Pancreas (tissue), 10 donors: ENCODE measurements at regions not wholly inside any gene's neighbourhood (a gene's known extent, or its start where the extent isn't known, plus 50 kb on each side); places are given as distances from the start of the nearest gene placed in this dataset.

Experiments used
- ATAC-seq, 4 donors: fragments of 200-7000 bp; cut with Tn5 transposase; one replicate each; pipeline versions ENCODE4 v1.8.0 to v1.9.1; 2020; ENCODE audit warnings: mild to moderate bottlenecking in 4 of 4, moderate library complexity in 4 of 4
- DNase-seq, 6 donors: peaks; one replicate each; pipeline ENCODE4 v3.0.0-alpha.2; 2020
- FAIRE-seq: peaks from 2 replicates; lab custom pipeline; 2012; peaks lifted over from hg19 to GRCh38; lab: Jason Lieb, UNC
- H3K27ac ChIP-seq, 4 donors: fragments of 200-600 bp; sonication (generic); 1 replicate in 3 of 4; 2 replicates in 1 of 4; pipeline versions ENCODE4 v1.5.0 to v1.8.0; 2020
- H3K27me3 ChIP-seq, 4 donors: fragments of 200-600 bp; one replicate each; pipeline ENCODE4 v1.8.0; 2021
- H3K36me3 ChIP-seq, 3 donors: fragments of 200-600 bp; sonication (generic) in 1 of 3; one replicate each; pipeline versions ENCODE4 v1.5.0 to v1.8.0; 2020 to 2021
- H3K4me1 ChIP-seq, 3 donors: fragments of 200-600 bp; one replicate each; pipeline ENCODE4 v1.8.0; 2021
- H3K4me3 ChIP-seq, 4 donors: fragments of 200-600 bp; sonication (generic) in 2 of 4; one replicate each; pipeline versions ENCODE4 v1.5.0 to v1.8.0; 2020 to 2021
- H3K9me3 ChIP-seq, 4 donors: fragments of 200-600 bp; one replicate each; pipeline ENCODE4 v1.8.0; 2021
- WGBS, 2 donors: extraction: QIAGEN DNeasy Blood & Tissue Kit; methylation state at CpG; one replicate each; pipeline ENCODE4 v1.1.7; 2013; 5-methylcytosine and 5-hydroxymethylcytosine counted together
- intact Hi-C, 3 donors: fragments of 100-400 bp; cut with DNase I; formaldehyde crosslinking; loops; one replicate each; pipeline versions ENCODE4 v1.11.1 to v1.14.2; 2022
- TF ChIP-seq, protein P1 (sequence below), 4 donors: fragments of 200-600 bp; sonication (generic) in 3 of 4; IDR thresholded peaks; one replicate each; pipeline versions ENCODE4 v1.5.0 to v1.8.0; 2021; ENCODE audit warnings: antibody characterized with exemption in 4 of 4
- donor health status: healthy with polysubstance abuse.
- donor health status: DM: no; HTN: no; CAD: no; lungs with moderate emphysema.
- donor health status: DM: no; HTN: no; CAD: no.
- donor health status: control.
- donor health status: control.
- donor health status: Bipolar disorder and iron deficiency.
- donor health status: DM: yes; HTN: yes; CAD: no.
- donor health status: DM: no; HTN: no; CAD: no.
- donor health status: DM: no; HTN: no; CAD: no.
- donor health status: DM: yes; HTN: yes; CAD: no.

DNA sequence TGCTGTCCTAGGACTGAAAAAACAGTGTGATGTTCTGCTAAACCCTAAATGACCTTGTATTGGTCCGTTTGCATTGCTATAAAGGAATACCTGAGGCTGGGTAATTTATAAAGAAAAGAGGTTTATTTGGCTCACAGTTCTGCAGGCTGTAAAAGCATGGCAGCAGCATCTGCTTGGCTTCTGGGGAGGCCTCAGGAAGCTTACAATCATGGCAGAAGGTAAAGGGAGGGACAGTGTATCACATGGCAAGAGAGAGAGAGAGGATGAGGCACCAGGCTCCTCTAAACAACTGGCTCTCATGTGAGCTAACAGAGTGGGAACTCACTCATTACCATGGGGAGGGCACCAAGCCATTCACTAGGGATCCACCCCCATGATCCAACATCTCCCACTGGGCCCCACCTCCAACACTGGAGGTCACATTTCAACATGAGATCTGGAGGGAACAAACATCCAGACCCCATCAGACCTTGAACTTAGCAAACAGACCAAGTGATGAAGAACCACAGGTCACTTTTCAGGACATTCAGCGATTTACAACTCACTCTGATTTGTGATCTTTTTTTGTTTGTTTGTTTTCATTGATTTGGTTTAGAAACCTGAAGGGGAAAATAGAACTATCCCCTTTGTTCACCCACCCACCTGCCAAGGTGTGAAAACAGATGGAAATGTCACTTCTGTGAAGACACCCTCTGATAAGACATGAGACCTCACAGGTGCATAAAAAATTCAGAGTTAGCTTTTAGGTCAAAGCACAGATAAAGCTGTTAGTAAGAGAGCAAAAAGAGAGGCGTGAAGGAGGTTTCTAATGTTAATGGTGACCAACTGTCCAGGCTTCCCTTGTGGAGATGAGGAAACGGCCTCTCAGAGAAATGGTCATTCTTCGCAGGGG is 104.2 kb upstream of the RALGPS2 start:
- 68 to 70% methylated on average over 5 of the region's 5 CpGs for WGBS, 2 donors
- Histone ChIP-seq H3K4me3 (no peak overlapping the region), H3K4me1 (no peaks in the 10 kb centered on the region), H3K27me3 (no peaks in the 10 kb centered on the region), H3K27ac (no peak overlapping the region), H3K36me3 (no peaks in the 10 kb centered on the region), H3K9me3 (no peaks in the 10 kb centered on the region)
- FAIRE-seq (no peak), ATAC-seq (no peak), DNase-seq (no peak)
- intact Hi-C loops, result no loop called here
- TF ChIP-seq, protein P1, sequence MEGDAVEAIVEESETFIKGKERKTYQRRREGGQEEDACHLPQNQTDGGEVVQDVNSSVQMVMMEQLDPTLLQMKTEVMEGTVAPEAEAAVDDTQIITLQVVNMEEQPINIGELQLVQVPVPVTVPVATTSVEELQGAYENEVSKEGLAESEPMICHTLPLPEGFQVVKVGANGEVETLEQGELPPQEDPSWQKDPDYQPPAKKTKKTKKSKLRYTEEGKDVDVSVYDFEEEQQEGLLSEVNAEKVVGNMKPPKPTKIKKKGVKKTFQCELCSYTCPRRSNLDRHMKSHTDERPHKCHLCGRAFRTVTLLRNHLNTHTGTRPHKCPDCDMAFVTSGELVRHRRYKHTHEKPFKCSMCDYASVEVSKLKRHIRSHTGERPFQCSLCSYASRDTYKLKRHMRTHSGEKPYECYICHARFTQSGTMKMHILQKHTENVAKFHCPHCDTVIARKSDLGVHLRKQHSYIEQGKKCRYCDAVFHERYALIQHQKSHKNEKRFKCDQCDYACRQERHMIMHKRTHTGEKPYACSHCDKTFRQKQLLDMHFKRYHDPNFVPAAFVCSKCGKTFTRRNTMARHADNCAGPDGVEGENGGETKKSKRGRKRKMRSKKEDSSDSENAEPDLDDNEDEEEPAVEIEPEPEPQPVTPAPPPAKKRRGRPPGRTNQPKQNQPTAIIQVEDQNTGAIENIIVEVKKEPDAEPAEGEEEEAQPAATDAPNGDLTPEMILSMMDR (IDR thresholded peaks at IDR 0.05), result no peak

DNA sequence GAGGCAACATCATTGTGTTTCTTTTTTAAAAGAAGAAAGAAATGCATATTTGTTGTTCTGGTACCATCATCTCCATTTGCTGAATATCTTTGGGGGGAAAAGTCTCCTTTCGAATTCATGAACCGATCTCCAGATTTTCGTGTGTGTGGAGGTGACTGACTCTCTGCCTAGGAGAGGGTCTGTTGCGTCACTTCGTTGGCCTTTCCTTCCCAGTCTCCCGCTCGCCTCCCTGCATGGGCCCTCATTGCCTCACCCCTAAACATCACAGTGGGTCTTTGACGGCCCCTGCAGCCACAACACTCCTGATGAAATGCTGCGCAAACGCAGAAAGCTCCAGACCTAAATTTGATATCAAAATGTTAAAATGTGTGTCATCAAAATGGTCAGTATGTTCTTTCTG is 103.2 kb upstream of the RALGPS2 start:
- FAIRE-seq (no peak), DNase-seq (no peak), ATAC-seq (no peak)
- Histone ChIP-seq H3K9me3 (no peaks in the 10 kb centered on the region), H3K4me1 (no peaks in the 10 kb centered on the region), H3K4me3 (no peak overlapping the region), H3K27ac (no peak overlapping the region), H3K27me3 (no peaks in the 10 kb centered on the region), H3K36me3 (no peaks in the 10 kb centered on the region)
- TF ChIP-seq, protein P1 (IDR thresholded peaks at IDR 0.05), result no peak
- intact Hi-C loops, result no loop called here
- WGBS, 2 donors, result 89 to 91% methylated on average over 10 of the region's 10 CpGs

DNA sequence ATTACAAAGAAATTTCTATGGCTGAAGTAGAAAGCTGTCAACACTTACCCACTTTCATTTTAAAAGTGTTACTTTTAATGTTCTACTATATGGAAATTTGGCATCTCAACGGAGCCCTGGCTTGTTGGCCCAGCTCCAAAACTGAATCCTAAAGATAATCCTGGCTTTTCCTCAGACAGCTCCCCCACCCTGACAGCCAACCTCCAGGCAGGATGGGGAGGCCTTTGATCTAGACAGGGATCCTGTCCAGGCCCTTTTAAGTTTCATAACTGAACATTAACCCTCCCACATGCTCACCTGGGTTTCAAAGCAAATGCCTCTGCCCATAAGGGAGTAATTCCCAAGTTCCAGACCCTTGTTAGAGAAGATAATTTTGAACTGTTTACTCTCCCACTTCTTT is 99.3 kb upstream of the RALGPS2 start:
- no peak overlapping the region for H3K4me3 ChIP-seq
- FAIRE-seq (no peak), ATAC-seq (no peak), DNase-seq (no peak)
- TF ChIP-seq, protein P1 (IDR thresholded peaks at IDR 0.05), result no peak
- intact Hi-C loops, result no loop called here
- no peaks in the 10 kb centered on the region for H3K9me3 ChIP-seq
- H3K27me3 ChIP-seq, result no peaks in the 10 kb centered on the region
- H3K4me1 ChIP-seq, result no peaks in the 10 kb centered on the region
- H3K36me3 ChIP-seq, result no peaks in the 10 kb centered on the region
- H3K27ac ChIP-seq, result no peak overlapping the region
- WGBS, 2 donors, result 23 to 52% methylated on average over 1 of the region's 1 CpG

DNA sequence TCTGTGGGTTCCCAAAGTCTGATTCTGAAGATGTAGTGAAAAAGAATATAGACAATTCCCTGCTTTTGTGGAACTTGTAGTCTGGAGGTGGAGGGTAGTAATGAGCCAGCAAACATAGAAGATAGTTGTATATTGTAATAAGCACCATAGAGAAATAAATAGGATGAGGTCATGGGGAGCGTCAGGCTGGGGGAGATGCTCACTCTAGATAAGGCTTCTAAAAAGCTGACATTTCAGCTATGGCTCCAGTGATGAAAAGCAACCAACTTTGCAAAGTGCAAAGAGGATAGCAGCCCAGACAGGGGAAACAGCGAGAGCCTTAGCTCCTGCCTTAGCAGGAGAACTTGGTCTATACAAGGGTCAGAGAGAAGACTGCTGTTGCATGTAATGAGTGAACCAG is 98.0 kb upstream of the RALGPS2 start:
- 92 to 98% methylated on average over 2 of the region's 2 CpGs for WGBS, 2 donors
- H3K4me3 ChIP-seq, result no peak overlapping the region
- H3K27me3 ChIP-seq, result no peaks in the 10 kb centered on the region
- no peak overlapping the region for H3K27ac ChIP-seq
- DNase-seq (no peak), ATAC-seq (no peak), FAIRE-seq (no peak)
- TF ChIP-seq, protein P1 (IDR thresholded peaks at IDR 0.05), result no peak
- intact Hi-C loops, result no loop called here
- no peaks in the 10 kb centered on the region for H3K36me3 ChIP-seq
- no peaks in the 10 kb centered on the region for H3K9me3 ChIP-seq
- no peaks in the 10 kb centered on the region for H3K4me1 ChIP-seq

DNA sequence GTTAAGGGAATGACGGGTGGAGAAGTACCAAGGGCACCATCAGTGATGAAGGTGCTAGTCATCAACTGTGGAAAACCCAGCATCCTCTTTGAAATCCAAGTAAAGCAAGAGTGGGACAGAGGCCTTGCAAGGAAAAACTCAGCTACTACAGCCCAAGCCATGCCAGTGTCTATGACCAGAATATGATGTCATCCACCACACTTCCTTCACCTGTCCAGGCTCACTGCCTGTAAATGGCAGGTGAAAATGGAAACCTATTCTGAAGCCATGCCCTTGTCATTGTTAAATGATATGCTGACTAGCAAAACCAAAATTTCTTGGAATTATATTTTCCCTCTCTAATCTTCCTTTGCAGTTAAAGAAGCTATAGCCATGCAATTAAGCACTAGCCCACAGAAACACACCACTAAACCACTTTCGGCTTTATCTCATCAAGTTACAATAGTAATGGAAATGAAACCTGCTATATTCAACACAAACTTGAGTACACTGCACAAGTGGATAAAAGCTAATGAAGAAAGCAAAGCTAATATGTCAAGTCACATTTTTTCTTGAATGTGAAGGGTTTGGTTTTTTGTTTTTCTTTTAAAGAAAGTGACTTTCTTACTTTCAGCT is 96.3 kb upstream of the RALGPS2 start:
- ATAC-seq (no peak), DNase-seq (no peak), FAIRE-seq (no peak)
- H3K4me3 ChIP-seq, result no peak overlapping the region
- intact Hi-C loops, result no loop called here
- H3K27me3 ChIP-seq, result no peaks in the 10 kb centered on the region
- WGBS, 2 donors, result 90 to 99% methylated on average over 2 of the region's 2 CpGs
- no peaks in the 10 kb centered on the region for H3K9me3 ChIP-seq
- TF ChIP-seq, protein P1 (IDR thresholded peaks at IDR 0.05), result no peak
- no peaks in the 10 kb centered on the region for H3K4me1 ChIP-seq
- H3K27ac ChIP-seq, result no peak overlapping the region
- no peaks in the 10 kb centered on the region for H3K36me3 ChIP-seq
